ENCODE measurements at regions not wholly inside any gene's neighbourhood (a gene's known extent, or its start where the extent isn't known, plus 50 kb on each side); places are given as distances from the start of the nearest gene placed in this dataset.

DNA sequence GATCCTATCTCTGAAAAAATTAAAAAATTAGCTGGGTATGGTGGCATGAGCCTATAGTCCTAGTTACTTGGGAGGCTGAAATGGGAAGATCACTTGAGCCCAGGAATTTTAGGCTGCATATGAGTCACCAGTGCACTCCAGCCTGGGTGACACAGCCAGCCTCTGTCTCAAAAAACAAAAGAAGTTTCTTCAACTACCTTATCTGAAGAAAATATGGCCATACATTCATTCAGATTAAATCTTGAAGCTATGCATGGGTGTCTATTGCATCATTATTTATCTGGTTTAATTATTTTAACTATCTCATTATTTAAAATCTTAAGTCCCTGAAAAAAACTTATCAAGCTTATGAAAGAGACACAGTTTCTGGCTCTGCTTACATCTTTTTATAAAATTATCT, 204.1 kb downstream of the SIM1 start:
- TF ChIP-seq EZH2 (IDR thresholded peaks at IDR 0.05; ENCODE audit: borderline replicate concordance, insufficient read depth, low read length, poor library complexity, severe bottlenecking) (no peak), CTCF (IDR thresholded peaks at IDR 0.05; ENCODE audit: poor library complexity, severe bottlenecking) (no peak), RAD21 (conservative IDR thresholded peaks at IDR 0.05) (no peak), POLR2AphosphoS5 (IDR thresholded peaks at IDR 0.05) (no peak), TAF1 (IDR thresholded peaks at IDR 0.05; ENCODE audit: low read depth) (no peak), EP300 (conservative IDR thresholded peaks at IDR 0.05; ENCODE audit: poor library complexity, severe bottlenecking) (no peak), SMC3 (conservative IDR thresholded peaks at IDR 0.05; ENCODE audit: poor library complexity) (no peak), MXI1 (conservative IDR thresholded peaks at IDR 0.05; ENCODE audit: poor library complexity, severe bottlenecking) (no peak)
- TF ChIP-seq, protein P1, sequence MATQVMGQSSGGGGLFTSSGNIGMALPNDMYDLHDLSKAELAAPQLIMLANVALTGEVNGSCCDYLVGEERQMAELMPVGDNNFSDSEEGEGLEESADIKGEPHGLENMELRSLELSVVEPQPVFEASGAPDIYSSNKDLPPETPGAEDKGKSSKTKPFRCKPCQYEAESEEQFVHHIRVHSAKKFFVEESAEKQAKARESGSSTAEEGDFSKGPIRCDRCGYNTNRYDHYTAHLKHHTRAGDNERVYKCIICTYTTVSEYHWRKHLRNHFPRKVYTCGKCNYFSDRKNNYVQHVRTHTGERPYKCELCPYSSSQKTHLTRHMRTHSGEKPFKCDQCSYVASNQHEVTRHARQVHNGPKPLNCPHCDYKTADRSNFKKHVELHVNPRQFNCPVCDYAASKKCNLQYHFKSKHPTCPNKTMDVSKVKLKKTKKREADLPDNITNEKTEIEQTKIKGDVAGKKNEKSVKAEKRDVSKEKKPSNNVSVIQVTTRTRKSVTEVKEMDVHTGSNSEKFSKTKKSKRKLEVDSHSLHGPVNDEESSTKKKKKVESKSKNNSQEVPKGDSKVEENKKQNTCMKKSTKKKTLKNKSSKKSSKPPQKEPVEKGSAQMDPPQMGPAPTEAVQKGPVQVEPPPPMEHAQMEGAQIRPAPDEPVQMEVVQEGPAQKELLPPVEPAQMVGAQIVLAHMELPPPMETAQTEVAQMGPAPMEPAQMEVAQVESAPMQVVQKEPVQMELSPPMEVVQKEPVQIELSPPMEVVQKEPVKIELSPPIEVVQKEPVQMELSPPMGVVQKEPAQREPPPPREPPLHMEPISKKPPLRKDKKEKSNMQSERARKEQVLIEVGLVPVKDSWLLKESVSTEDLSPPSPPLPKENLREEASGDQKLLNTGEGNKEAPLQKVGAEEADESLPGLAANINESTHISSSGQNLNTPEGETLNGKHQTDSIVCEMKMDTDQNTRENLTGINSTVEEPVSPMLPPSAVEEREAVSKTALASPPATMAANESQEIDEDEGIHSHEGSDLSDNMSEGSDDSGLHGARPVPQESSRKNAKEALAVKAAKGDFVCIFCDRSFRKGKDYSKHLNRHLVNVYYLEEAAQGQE (IDR thresholded peaks at IDR 0.05; ENCODE audit: borderline replicate concordance): no peak
